GM12891 (cell line): ENCODE measurements at regions not wholly inside any gene's neighbourhood (a gene's known extent, or its start where the extent isn't known, plus 50 kb on each side); places are given as distances from the start of the nearest gene placed in this dataset.

Experiments
- DNase-seq: peaks from one replicate; pipeline ENCODE4 v3.0.0; 2011; ENCODE audit warnings: low spot score; ENCODE audit not compliant: insufficient read length
- FAIRE-seq: peaks from 2 replicates; lab custom pipeline; 2011; peaks lifted over from hg19 to GRCh38; lab: Jason Lieb, UNC
- PAX5 ChIP-seq: IDR thresholded peaks from 2 replicates; pipeline ENCODE4 v1.6.1; 2011; ENCODE audit warnings: low read length, moderate library complexity, mild to moderate bottlenecking; ENCODE audit not compliant: insufficient read depth, severe bottlenecking
- POLR2A ChIP-seq: IDR thresholded peaks from 2 replicates; pipeline ENCODE4 v1.6.1; 2011; ENCODE audit warnings: low read depth, low read length, control low read depth
- POLR2AphosphoS5 ChIP-seq: IDR thresholded peaks from 2 replicates; pipeline ENCODE4 v1.6.1; 2011; ENCODE audit warnings: low read depth, low read length, control low read depth
- POU2F2 ChIP-seq: IDR thresholded peaks from 2 replicates; pipeline ENCODE4 v1.6.1; 2011; ENCODE audit warnings: low read depth, mild to moderate bottlenecking, control low read depth, low read length, moderate library complexity
- SPI1 ChIP-seq: IDR thresholded peaks from 2 replicates; pipeline ENCODE4 v1.6.1; 2011; ENCODE audit warnings: low read depth, low read length, control low read depth
- TAF1 ChIP-seq: IDR thresholded peaks from 2 replicates; pipeline ENCODE4 v1.6.1; 2011; ENCODE audit warnings: low read depth, low read length, control low read depth

- TF ChIP-seq POU2F2 (no peak), POLR2A (no peak), PAX5 (no peak), TAF1 (no peak)
- DNase-seq: no peak
- no peak for FAIRE-seq
These were observed 147.5 kb downstream of the IRX5 start for GRCh38 chr16:55078153-55078552.

- DNase-seq (no peak), FAIRE-seq (no peak)
- TF ChIP-seq POU2F2 (no peak), PAX5 (no peak), TAF1 (no peak), SPI1 (no peak), POLR2AphosphoS5 (no peak), POLR2A (no peak)
These were observed 148.2 kb downstream of the IRX5 start for GRCh38 chr16:55078699-55079410.

- FAIRE-seq (no peak), DNase-seq (no peak)
- TF ChIP-seq POLR2AphosphoS5 (no peak), POU2F2 (no peak), POLR2A (no peak), SPI1 (no peak)
These were observed 151.2 kb downstream of the IRX5 start for GRCh38 chr16:55081622-55082590.

- DNase-seq (no peak), FAIRE-seq (no peak)
- no peak for TF ChIP-seq TAF1
- no peak for TF ChIP-seq POLR2AphosphoS5
- no peak for TF ChIP-seq POLR2A
- TF ChIP-seq PAX5: no peak
- no peak for TF ChIP-seq SPI1
- TF ChIP-seq POU2F2: no peak
These were observed 151.9 kb downstream of the IRX5 start for GRCh38 chr16:55082591-55082976.

GRCh38 chr16:55083052-55083451, 152.4 kb downstream of the IRX5 start:
- DNase-seq (no peak), FAIRE-seq (no peak)
- TF ChIP-seq TAF1 (no peak), POLR2A (no peak), POU2F2 (no peak), PAX5 (no peak), SPI1 (no peak), POLR2AphosphoS5 (no peak)

- TF ChIP-seq POLR2A (no peak), POU2F2 (no peak), POLR2AphosphoS5 (no peak), TAF1 (no peak), SPI1 (no peak), PAX5 (no peak)
- FAIRE-seq: no peak
These were observed 157.4 kb downstream of the IRX5 start for GRCh38 chr16:55088098-55088497.

GRCh38 chr16:55089600-55089999, 158.9 kb downstream of the IRX5 start:
- TF ChIP-seq PAX5 (no peak), SPI1 (no peak), TAF1 (no peak), POLR2A (no peak), POU2F2 (no peak), POLR2AphosphoS5 (no peak)
- DNase-seq: no peak
- no peak for FAIRE-seq

More at GRCh38 chr16:55088098-55088497, 157.4 kb downstream of the IRX5 start:
- no peak for DNase-seq

GRCh38 chr16:55091213-55091870, 160.7 kb downstream of the IRX5 start:
- FAIRE-seq: no peak
- no peak for DNase-seq
- TF ChIP-seq POLR2A (no peak), TAF1 (no peak), POU2F2 (no peak), POLR2AphosphoS5 (no peak), PAX5 (no peak), SPI1 (no peak)

- FAIRE-seq (no peak), DNase-seq (no peak)
- no peak for TF ChIP-seq POU2F2
- TF ChIP-seq POLR2AphosphoS5: no peak
- TF ChIP-seq POLR2A: no peak
- no peak for TF ChIP-seq SPI1
These were observed 161.2 kb downstream of the IRX5 start for GRCh38 chr16:55091871-55092230.

- DNase-seq (no peak), FAIRE-seq (no peak)
- TF ChIP-seq TAF1: no peak
- no peak for TF ChIP-seq POLR2AphosphoS5
- no peak for TF ChIP-seq POU2F2
- no peak for TF ChIP-seq PAX5
These were observed 169.4 kb downstream of the IRX5 start for GRCh38 chr16:55100100-55100499.
